GM12878 (cell line): ENCODE measurements at regions not wholly inside any gene's neighbourhood (a gene's known extent, or its start where the extent isn't known, plus 50 kb on each side); places are given as distances from the start of the nearest gene placed in this dataset.

ENCODE experiments used
- ATAC-seq: fragments of 200-7000 bp; cut with Tn5 transposase; 3 replicates; pipeline ENCODE4 v1.9.1; 2020; ENCODE audit warnings: mild to moderate bottlenecking, moderate library complexity
- BruUV-seq: library from RNA; stranded (reverse); fragments of 400-500 nt; replicated peaks from 2 replicates; lab custom pipeline; 2021; lab: Mats Ljungman, UMichigan
- CTCF ChIA-PET: fragments of 300-600 bp; sonication (Branson Sonifier 250); formaldehyde crosslinking; extraction: SDS; loops from one replicate; lab custom pipeline; 2021; ENCODE audit warnings: inconsistent platforms; lab: Yijun Ruan, JAX
- POLR2A ChIA-PET: fragments of 350-600 bp; formaldehyde crosslinking; extraction: SDS; loops from one replicate; lab custom pipeline; 2021; ENCODE audit warnings: inconsistent platforms; lab: Charles Lee
- RAD21 ChIA-PET: fragments of 300-600 bp; sonication (Branson Sonifier 250); formaldehyde crosslinking; loops from one replicate; lab custom pipeline; 2023; ENCODE audit warnings: antibody characterized with exemption; ENCODE audit not compliant: unreplicated experiment; lab: Charles Lee
- SMC1A ChIA-PET: fragments of 300-600 bp; sonication (Branson Sonifier 250); formaldehyde crosslinking; loops from one replicate; lab custom pipeline; 2023; ENCODE audit not compliant: unreplicated experiment, uncharacterized antibody; lab: Charles Lee
- DNase-seq: peaks from one replicate; pipeline ENCODE4 v3.0.0-alpha.2; 2011; ENCODE audit warnings: low read depth, low spot score
- FAIRE-seq: peaks from 3 replicates; lab custom pipeline; 2011; peaks lifted over from hg19 to GRCh38; lab: Jason Lieb, UNC
- H2AFZ ChIP-seq: 2 replicates; pipeline ENCODE4 v1.6.0; 2011; ENCODE audit warnings: low read depth, low read length, control low read depth; ENCODE audit not compliant: control insufficient read depth
- H3K27ac ChIP-seq: 2 replicates; pipeline ENCODE4 v1.5.1; 2011; ENCODE audit warnings: control low read depth; ENCODE audit not compliant: control insufficient read depth, insufficient read depth
- H3K27me3 ChIP-seq, 2 experiments: replicated peaks in 1 of 2; 2 replicates each; pipeline versions ENCODE4 v1.6.0 to v1.6.1; 2011; ENCODE audit warnings: low read length in 1 of 2; ENCODE audit not compliant: control insufficient read depth in 2 of 2, insufficient read depth in 2 of 2
- H3K36me3 ChIP-seq, 2 experiments: 2 replicates each; pipeline ENCODE4 v1.5.1; 2011; ENCODE audit warnings: low read length in 1 of 2; ENCODE audit not compliant: control insufficient read depth in 2 of 2, insufficient read depth in 2 of 2
- H3K4me1 ChIP-seq: 2 replicates; pipeline ENCODE4 v1.6.1; 2011; ENCODE audit warnings: mild to moderate bottlenecking, low read length, moderate library complexity, mixed read lengths; ENCODE audit not compliant: control insufficient read depth, insufficient read depth
- H3K4me2 ChIP-seq: 2 replicates; pipeline ENCODE4 v1.6.0; 2011; ENCODE audit warnings: control low read depth; ENCODE audit not compliant: control insufficient read depth, insufficient read depth
- H3K4me3 ChIP-seq: fragments of 200-600 bp; sonication (generic); 2 replicates; pipeline ENCODE4 v1.5.1; 2016
- H3K79me2 ChIP-seq: 2 replicates; pipeline ENCODE4 v1.6.0; 2011; ENCODE audit warnings: low read length; ENCODE audit not compliant: control insufficient read depth, insufficient read depth
- H3K9ac ChIP-seq: 2 replicates; pipeline ENCODE4 v1.8.0; 2011; ENCODE audit warnings: low read length, control low read depth, mixed read lengths; ENCODE audit not compliant: control insufficient read depth, insufficient read depth
- H3K9me3 ChIP-seq: replicated peaks from 3 replicates; pipeline ENCODE4 v1.5.1; 2011; ENCODE audit warnings: mild to moderate bottlenecking, low read length; ENCODE audit not compliant: control insufficient read depth, insufficient read depth
- H4K20me1 ChIP-seq: 2 replicates; pipeline ENCODE4 v1.6.0; 2011; ENCODE audit not compliant: control insufficient read depth, insufficient read depth
- BACH1 ChIP-seq: fragments of 450-650 bp; IDR thresholded peaks from 2 replicates; pipeline ENCODE4 v1.6.1; 2017; ENCODE audit warnings: mild to moderate bottlenecking, borderline replicate concordance
- BMI1 ChIP-seq: fragments of 450-650 bp; IDR thresholded peaks from 2 replicates; pipeline ENCODE4 v1.6.1; 2016; ENCODE audit warnings: mild to moderate bottlenecking, moderate library complexity, borderline replicate concordance
- EGR1 ChIP-seq, 2 experiments: IDR thresholded peaks; 1 replicate in 1 of 2; 2 replicates in 1 of 2; pipeline ENCODE4 v1.6.1; 2011 to 2012; ENCODE audit warnings: low read depth in 2 of 2, low read length in 2 of 2, borderline replicate concordance in 1 of 2, mild to moderate bottlenecking in 1 of 2, moderate library complexity in 1 of 2
- JUNB ChIP-seq: IDR thresholded peaks from 2 replicates; pipeline ENCODE4 v1.6.1; 2016; ENCODE audit warnings: antibody characterized with exemption, mild to moderate bottlenecking
- JUND ChIP-seq: IDR thresholded peaks from 2 replicates; pipeline ENCODE4 v1.6.1; 2012; ENCODE audit warnings: low read depth, mild to moderate bottlenecking, low read length, improper control_type of control experiment, moderate library complexity
- KLF5 ChIP-seq: fragments of 450-650 bp; IDR thresholded peaks from 2 replicates; pipeline ENCODE4 v1.6.1; 2014; ENCODE audit warnings: mild to moderate bottlenecking; ENCODE audit not compliant: partially characterized antibody
- NFYA ChIP-seq: IDR thresholded peaks from 2 replicates; pipeline ENCODE4 v1.6.1; 2011; ENCODE audit warnings: low read depth, mild to moderate bottlenecking, low read length, improper control_type of control experiment, borderline replicate concordance
- PAX5 ChIP-seq: IDR thresholded peaks from 2 replicates; pipeline ENCODE4 v1.6.1; 2011; ENCODE audit warnings: low read depth, low read length, borderline replicate concordance
- PAX8 ChIP-seq: fragments of 450-650 bp; IDR thresholded peaks from 2 replicates; pipeline ENCODE4 v1.6.1; 2017; ENCODE audit warnings: mild to moderate bottlenecking, moderate library complexity
- PML ChIP-seq: IDR thresholded peaks from 2 replicates; pipeline ENCODE4 v1.6.1; 2012; ENCODE audit warnings: low read length, inconsistent platforms
- POLR2AphosphoS5 ChIP-seq: IDR thresholded peaks from 2 replicates; pipeline ENCODE4 v1.6.1; 2011; ENCODE audit warnings: mild to moderate bottlenecking, low read length, inconsistent platforms
- RAD21 ChIP-seq: IDR thresholded peaks from 2 replicates; pipeline ENCODE4 v1.6.1; 2011; ENCODE audit warnings: mild to moderate bottlenecking, low read depth, low read length, moderate library complexity; ENCODE audit not compliant: insufficient read depth
- RELB ChIP-seq: fragments of 450-650 bp; IDR thresholded peaks from 2 replicates; pipeline ENCODE4 v1.6.1; 2017; ENCODE audit warnings: low read depth, mild to moderate bottlenecking, moderate library complexity
- REST ChIP-seq: IDR thresholded peaks from 2 replicates; pipeline ENCODE4 v1.6.1; 2012; ENCODE audit warnings: mild to moderate bottlenecking, low read depth, low read length
- RFX5 ChIP-seq: IDR thresholded peaks from 2 replicates; pipeline ENCODE4 v1.6.1; 2011; ENCODE audit warnings: low read depth, low read length, improper control_type of control experiment
- SMAD5 ChIP-seq: IDR thresholded peaks from 2 replicates; pipeline ENCODE4 v1.6.1; 2016; ENCODE audit warnings: antibody characterized with exemption, low read depth
- WGBS: methylation state at CpG from one replicate; pipeline ENCODE4 v1.1.6; 2016; ENCODE audit warnings: low lambda C conversion rate; ENCODE audit not compliant: insufficient replicate concordance, insufficient coverage; ENCODE audit errors: missing lambda C conversion rate; 5-methylcytosine and 5-hydroxymethylcytosine counted together
- in situ Hi-C: fragments of 300-500 bp; cut with MboI; formaldehyde crosslinking; loops from 9 replicates; pipeline ENCODE4 v1.14.3; 2018; ENCODE audit warnings: mixed read lengths
- intact Hi-C: fragments of 100-400 bp; cut with micrococcal nuclease; formaldehyde crosslinking; loops from one replicate; pipeline ENCODE4 v1.14.2; 2022; ENCODE audit not compliant: unreplicated experiment
- TF ChIP-seq, protein P1 (sequence below): fragments of 150-350 bp; IDR thresholded peaks from 2 replicates; pipeline ENCODE4 v1.6.1; 2016; ENCODE audit warnings: low read depth, low read length

- intact Hi-C loops, result no loop called here
- Histone ChIP-seq H3K4me1 (no peaks in the 10 kb centered on the region), H3K79me2 (no peaks in the 10 kb centered on the region), H3K4me3 (no peak overlapping the region), H3K9ac (no peak overlapping the region), H2AFZ (no peak overlapping the region), H3K4me2 (no peak overlapping the region), H3K27me3 (no peaks in the 10 kb centered on the region), H4K20me1 (no peaks in the 10 kb centered on the region), H3K36me3 (no peaks in the 10 kb centered on the region), H3K9me3 (no peaks in the 10 kb centered on the region; the same call in 2 of the 3 replicates), H3K27ac (no peak overlapping the region)
- BruUV-seq, result no TSS peak
- SMC1A ChIA-PET, result no interaction called here
- WGBS, result 7% methylated on average over 3 of the region's 3 CpGs
- DNase-seq, result no peak
- RAD21 ChIA-PET, result no interaction called here
- no peak for ATAC-seq
- no peak for FAIRE-seq
- CTCF ChIA-PET, result no interaction called here
- POLR2A ChIA-PET, result no interaction called here
- TF ChIP-seq JUND, result no peak
- no peak for TF ChIP-seq REST
- no peak for TF ChIP-seq EGR1 (IDR thresholded peaks at IDR 0.05; ENCODE audit: borderline replicate concordance in 1 of 2, low read depth in 2 of 2, low read length in 2 of 2)
- TF ChIP-seq SMAD5, result no peak
- no peak for TF ChIP-seq BACH1
- no peak for TF ChIP-seq RELB
- TF ChIP-seq PAX8, result no peak
- TF ChIP-seq BMI1, result no peak
- TF ChIP-seq POLR2AphosphoS5, result no peak
- TF ChIP-seq RFX5, result no peak
- no peak for TF ChIP-seq JUNB
- no peak for TF ChIP-seq KLF5
- TF ChIP-seq RAD21, result no peak
- TF ChIP-seq NFYA, result no peak
- no peak for TF ChIP-seq PAX5
- TF ChIP-seq, protein P1, sequence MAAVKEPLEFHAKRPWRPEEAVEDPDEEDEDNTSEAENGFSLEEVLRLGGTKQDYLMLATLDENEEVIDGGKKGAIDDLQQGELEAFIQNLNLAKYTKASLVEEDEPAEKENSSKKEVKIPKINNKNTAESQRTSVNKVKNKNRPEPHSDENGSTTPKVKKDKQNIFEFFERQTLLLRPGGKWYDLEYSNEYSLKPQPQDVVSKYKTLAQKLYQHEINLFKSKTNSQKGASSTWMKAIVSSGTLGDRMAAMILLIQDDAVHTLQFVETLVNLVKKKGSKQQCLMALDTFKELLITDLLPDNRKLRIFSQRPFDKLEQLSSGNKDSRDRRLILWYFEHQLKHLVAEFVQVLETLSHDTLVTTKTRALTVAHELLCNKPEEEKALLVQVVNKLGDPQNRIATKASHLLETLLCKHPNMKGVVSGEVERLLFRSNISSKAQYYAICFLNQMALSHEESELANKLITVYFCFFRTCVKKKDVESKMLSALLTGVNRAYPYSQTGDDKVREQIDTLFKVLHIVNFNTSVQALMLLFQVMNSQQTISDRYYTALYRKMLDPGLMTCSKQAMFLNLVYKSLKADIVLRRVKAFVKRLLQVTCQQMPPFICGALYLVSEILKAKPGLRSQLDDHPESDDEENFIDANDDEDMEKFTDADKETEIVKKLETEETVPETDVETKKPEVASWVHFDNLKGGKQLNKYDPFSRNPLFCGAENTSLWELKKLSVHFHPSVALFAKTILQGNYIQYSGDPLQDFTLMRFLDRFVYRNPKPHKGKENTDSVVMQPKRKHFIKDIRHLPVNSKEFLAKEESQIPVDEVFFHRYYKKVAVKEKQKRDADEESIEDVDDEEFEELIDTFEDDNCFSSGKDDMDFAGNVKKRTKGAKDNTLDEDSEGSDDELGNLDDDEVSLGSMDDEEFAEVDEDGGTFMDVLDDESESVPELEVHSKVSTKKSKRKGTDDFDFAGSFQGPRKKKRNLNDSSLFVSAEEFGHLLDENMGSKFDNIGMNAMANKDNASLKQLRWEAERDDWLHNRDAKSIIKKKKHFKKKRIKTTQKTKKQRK, result no peak
- TF ChIP-seq PML, result no peak
- in situ Hi-C loops, result no loop called here
These were observed 165.0 kb downstream of the ICE1 start for GRCh38 chr5:5587474-5587873.
